GM10266 (cell line): ENCODE measurements at regions not wholly inside any gene's neighbourhood (a gene's known extent, or its start where the extent isn't known, plus 50 kb on each side); places are given as distances from the start of the nearest gene placed in this dataset.

Experiments
- DNase-seq: peaks from one replicate; pipeline ENCODE4 v3.0.0; 2012; ENCODE audit errors: extremely low spot score
- CTCF ChIP-seq: IDR thresholded peaks from 2 replicates; pipeline ENCODE4 v1.5.1; 2012; ENCODE audit warnings: mild to moderate bottlenecking, low read depth; ENCODE audit not compliant: control insufficient read depth, insufficient read depth; ENCODE audit errors: missing control alignments

GRCh38 chr19:28652765-28653164 is 560.2 kb downstream of the UQCRFS1 start:
- TF ChIP-seq CTCF = no peak
- DNase-seq = no peak

GRCh38 chr19:28646629-28647028 is 566.3 kb downstream of the UQCRFS1 start:
- TF ChIP-seq CTCF = no peak
- DNase-seq = no peak

- DNase-seq = no peak
- no peak for TF ChIP-seq CTCF
Observed at GRCh38 chr19:28644169-28644775, 568.7 kb downstream of the UQCRFS1 start.

- TF ChIP-seq CTCF = no peak
- DNase-seq = no peak
Observed at GRCh38 chr19:28642787-28643683, 569.9 kb downstream of the UQCRFS1 start.

- no peak for DNase-seq
- TF ChIP-seq CTCF = no peak
Observed at GRCh38 chr19:28641395-28641794, 571.6 kb downstream of the UQCRFS1 start.

GRCh38 chr19:28640506-28640905 is 572.4 kb downstream of the UQCRFS1 start:
- no peak for DNase-seq
- no peak for TF ChIP-seq CTCF

- no peak for DNase-seq
- no peak for TF ChIP-seq CTCF
Observed at GRCh38 chr19:28638445-28638844, 574.5 kb downstream of the UQCRFS1 start.
